Neutrophil (primary cell): ENCODE measurements at regions not wholly inside any gene's neighbourhood (a gene's known extent, or its start where the extent isn't known, plus 50 kb on each side); places are given as distances from the start of the nearest gene placed in this dataset.

Experiments used
- H3K27ac ChIP-seq: fragments of 200-600 bp; sonication (generic); 2 replicates; pipeline ENCODE4 v1.5.1; 2016; ENCODE audit warnings: mild to moderate bottlenecking, moderate library complexity
- H3K27me3 ChIP-seq: fragments of 200-600 bp; sonication (generic); 2 replicates; pipeline ENCODE4 v1.6.0; 2016; ENCODE audit warnings: mild to moderate bottlenecking
- H3K36me3 ChIP-seq: fragments of 200-600 bp; sonication (generic); 2 replicates; pipeline ENCODE4 v1.5.1; 2017
- H3K4me1 ChIP-seq, 2 experiments: fragments of 200-600 bp in 1 of 2; sonication (generic) in 1 of 2; 1 replicate in 1 of 2; 2 replicates in 1 of 2; pipeline versions ENCODE4 v1.5.1 to v1.6.1; 2013 to 2016; ENCODE audit warnings: low read depth in 1 of 2, low read length in 1 of 2, mild to moderate bottlenecking in 1 of 2, moderate library complexity in 1 of 2; ENCODE audit not compliant: control insufficient read depth in 1 of 2, insufficient read depth in 1 of 2
- H3K4me3 ChIP-seq, 2 experiments: fragments of 200-600 bp in 1 of 2; sonication (generic) in 1 of 2; 1 replicate in 1 of 2; 2 replicates in 1 of 2; pipeline ENCODE4 v1.5.1; 2013 to 2016; ENCODE audit warnings: low read depth in 1 of 2, low read length in 1 of 2, mild to moderate bottlenecking in 1 of 2, moderate library complexity in 1 of 2
- H3K9me3 ChIP-seq: fragments of 200-600 bp; sonication (generic); 2 replicates; pipeline ENCODE4 v1.5.1; 2016
- TF ChIP-seq, protein P1 (sequence below): fragments of 200-600 bp; sonication (generic); IDR thresholded peaks from 2 replicates; pipeline ENCODE4 v1.5.1; 2016; ENCODE audit warnings: antibody characterized with exemption

DNA sequence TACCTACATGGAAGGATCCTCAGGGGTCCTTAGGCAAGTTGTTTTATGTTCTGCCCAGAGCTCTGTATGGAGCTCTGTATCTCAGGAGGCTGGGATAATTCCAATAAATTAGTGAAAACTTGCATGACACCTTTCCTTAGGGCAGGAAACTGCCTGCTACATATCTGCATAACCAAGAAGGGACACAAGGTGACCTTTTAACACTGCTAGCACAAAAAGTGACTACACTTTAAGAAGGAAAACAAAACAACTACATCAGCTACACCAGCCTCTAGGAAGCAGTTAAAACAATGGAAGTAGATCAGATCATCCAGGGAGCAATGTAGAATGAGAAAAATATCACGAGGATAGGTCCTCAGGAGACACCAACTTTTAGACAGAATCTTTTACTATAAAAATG, 93.9 kb downstream of the TNFSF18 start:
- H3K4me3 ChIP-seq, result no peak overlapping the region
- no peaks in the 10 kb centered on the region for H3K4me1 ChIP-seq
- no peaks in the 10 kb centered on the region for H3K27me3 ChIP-seq
- H3K27ac ChIP-seq, result no peak overlapping the region
- TF ChIP-seq, protein P1, sequence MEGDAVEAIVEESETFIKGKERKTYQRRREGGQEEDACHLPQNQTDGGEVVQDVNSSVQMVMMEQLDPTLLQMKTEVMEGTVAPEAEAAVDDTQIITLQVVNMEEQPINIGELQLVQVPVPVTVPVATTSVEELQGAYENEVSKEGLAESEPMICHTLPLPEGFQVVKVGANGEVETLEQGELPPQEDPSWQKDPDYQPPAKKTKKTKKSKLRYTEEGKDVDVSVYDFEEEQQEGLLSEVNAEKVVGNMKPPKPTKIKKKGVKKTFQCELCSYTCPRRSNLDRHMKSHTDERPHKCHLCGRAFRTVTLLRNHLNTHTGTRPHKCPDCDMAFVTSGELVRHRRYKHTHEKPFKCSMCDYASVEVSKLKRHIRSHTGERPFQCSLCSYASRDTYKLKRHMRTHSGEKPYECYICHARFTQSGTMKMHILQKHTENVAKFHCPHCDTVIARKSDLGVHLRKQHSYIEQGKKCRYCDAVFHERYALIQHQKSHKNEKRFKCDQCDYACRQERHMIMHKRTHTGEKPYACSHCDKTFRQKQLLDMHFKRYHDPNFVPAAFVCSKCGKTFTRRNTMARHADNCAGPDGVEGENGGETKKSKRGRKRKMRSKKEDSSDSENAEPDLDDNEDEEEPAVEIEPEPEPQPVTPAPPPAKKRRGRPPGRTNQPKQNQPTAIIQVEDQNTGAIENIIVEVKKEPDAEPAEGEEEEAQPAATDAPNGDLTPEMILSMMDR, result no peak
- H3K36me3 ChIP-seq, result no peaks in the 10 kb centered on the region
- no peaks in the 10 kb centered on the region for H3K9me3 ChIP-seq

DNA sequence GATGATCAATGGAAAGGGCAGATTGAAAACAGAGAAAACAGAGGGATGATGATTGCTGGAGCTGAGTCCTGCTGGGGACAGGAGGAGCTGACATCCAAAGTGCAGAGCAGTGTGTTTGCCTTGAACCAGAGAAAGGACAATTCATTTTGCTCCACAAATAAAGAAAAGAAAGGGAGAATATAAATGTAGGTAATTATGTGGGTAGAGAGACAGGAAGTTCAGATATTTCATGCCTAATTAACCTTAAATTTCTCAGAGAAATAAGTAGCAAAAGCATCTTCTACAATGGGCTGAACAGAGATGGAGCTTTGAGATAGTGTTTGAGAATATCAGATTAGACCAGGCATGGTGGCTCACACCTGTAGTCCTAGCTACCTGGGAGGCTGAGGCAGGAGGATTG, 93.2 kb downstream of the TNFSF18 start:
- Histone ChIP-seq H3K27me3 (no peaks in the 10 kb centered on the region), H3K27ac (no peak overlapping the region), H3K36me3 (no peaks in the 10 kb centered on the region), H3K9me3 (no peaks in the 10 kb centered on the region), H3K4me3 (no peak overlapping the region), H3K4me1 (no peaks in the 10 kb centered on the region)
- TF ChIP-seq, protein P1, result no peak

DNA sequence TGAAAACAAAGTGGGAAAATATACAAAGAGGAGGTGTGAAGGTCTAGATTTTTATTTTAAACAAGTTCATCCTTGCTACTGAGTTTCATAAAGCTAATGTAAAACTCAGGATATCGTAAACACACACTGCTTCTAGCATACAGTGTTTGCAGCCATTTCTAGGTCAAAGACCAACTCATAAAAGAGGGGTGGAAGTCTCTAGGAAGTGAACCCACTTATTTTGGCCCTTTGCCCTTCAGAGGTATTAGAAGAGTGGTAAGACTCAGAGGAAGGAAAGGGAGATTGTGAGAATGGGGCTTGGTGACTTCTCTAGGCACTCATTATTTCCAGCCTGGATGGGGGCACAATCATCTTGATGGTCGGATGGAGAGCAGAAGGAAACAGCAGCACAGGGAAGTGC, 91.2 kb downstream of the TNFSF18 start:
- Histone ChIP-seq H3K36me3 (no peaks in the 10 kb centered on the region), H3K4me3 (no peak overlapping the region), H3K27ac (no peak overlapping the region), H3K4me1 (no peaks in the 10 kb centered on the region), H3K27me3 (no peaks in the 10 kb centered on the region), H3K9me3 (no peaks in the 10 kb centered on the region)
- TF ChIP-seq, protein P1, result no peak

DNA sequence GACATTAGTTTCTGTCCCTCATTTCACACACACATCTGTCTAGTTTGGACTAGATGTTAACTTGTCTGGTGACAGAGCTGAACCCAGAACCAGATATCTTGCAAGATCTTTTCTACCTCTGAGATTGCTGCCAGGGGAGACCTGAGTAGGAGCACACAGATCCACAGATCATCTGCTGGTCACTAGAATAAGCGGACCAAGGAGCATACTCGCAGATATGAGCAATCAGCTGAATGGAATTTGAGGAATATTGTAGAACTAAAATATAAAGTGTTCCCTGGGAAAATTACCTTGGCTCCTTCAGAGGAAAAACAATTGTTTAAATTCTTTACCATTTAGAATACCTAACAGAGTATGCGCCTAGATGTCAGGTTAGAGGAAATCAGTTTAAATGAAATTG, 90.7 kb downstream of the TNFSF18 start:
- H3K27me3 ChIP-seq, result no peaks in the 10 kb centered on the region
- no peak overlapping the region for H3K4me3 ChIP-seq
- TF ChIP-seq, protein P1, result no peak
- H3K4me1 ChIP-seq, result no peaks in the 10 kb centered on the region
- no peak overlapping the region for H3K27ac ChIP-seq
- no peaks in the 10 kb centered on the region for H3K9me3 ChIP-seq
- H3K36me3 ChIP-seq, result no peaks in the 10 kb centered on the region

DNA sequence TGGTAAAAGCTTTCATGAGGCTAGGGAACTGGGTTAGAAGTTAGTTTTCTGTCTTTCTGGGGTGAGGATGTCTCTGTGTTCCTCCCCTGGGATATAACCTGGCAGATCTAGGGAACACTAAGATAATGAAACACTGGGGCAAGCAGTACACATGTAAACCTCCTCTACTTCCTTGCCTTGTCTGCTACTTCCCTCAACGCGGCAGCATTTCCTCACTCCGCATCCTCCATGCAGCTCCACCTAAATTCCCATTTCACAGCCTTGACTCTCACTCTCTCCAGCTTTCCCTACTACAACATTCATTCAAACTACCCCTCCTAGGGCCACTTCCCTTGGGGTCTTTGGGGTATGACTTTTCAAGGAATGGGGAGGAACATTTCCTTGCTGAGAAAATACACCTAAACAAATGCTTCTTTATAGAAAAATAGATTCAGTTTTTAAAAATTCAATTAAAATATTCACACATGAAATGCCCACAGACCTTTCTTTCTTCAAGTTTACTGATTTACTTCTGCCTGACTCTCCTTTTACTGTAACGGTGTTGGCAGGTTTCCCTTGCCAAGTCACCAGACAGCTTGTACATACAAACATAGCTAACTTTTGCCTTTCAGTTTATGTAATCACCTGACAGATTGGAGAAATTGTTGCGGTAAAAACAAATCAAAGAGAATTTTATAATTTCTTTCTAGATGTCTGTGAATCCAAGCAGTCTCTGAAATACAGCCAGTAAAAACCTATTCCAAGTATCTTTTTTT, 90.1 kb downstream of the TNFSF18 start:
- no peaks in the 10 kb centered on the region for H3K27me3 ChIP-seq
- H3K4me3 ChIP-seq, result no peak overlapping the region
- TF ChIP-seq, protein P1, result no peak
- H3K9me3 ChIP-seq, result no peaks in the 10 kb centered on the region
- no peaks in the 10 kb centered on the region for H3K36me3 ChIP-seq
- no peaks in the 10 kb centered on the region for H3K4me1 ChIP-seq
- no peak overlapping the region for H3K27ac ChIP-seq
